IMR-90 (cell line): ENCODE measurements at regions not wholly inside any gene's neighbourhood (a gene's known extent, or its start where the extent isn't known, plus 50 kb on each side); places are given as distances from the start of the nearest gene placed in this dataset.

Source experiments
- ATAC-seq: fragments of 200-7000 bp; cut with Tn5 transposase; 2 replicates; pipeline ENCODE4 v1.9.1; 2020; ENCODE audit warnings: low read depth, mild to moderate bottlenecking, moderate library complexity
- BruUV-seq: library from RNA; stranded (reverse); fragments of 400-500 nt; replicated peaks from 2 replicates; lab custom pipeline; 2021; lab: Mats Ljungman, UMichigan
- CTCF ChIA-PET: fragments of 300-600 bp; formaldehyde crosslinking; extraction: SDS; loops from one replicate; lab custom pipeline; 2021; ENCODE audit warnings: antibody characterized with exemption; lab: Yijun Ruan, JAX
- POLR2A ChIA-PET: fragments of 300-600 bp; sonication (Branson Sonifier 250); formaldehyde crosslinking; loops from one replicate; lab custom pipeline; 2022; ENCODE audit warnings: antibody characterized with exemption; ENCODE audit not compliant: unreplicated experiment; lab: Charles Lee
- DNase-seq: peaks from one replicate; pipeline ENCODE4 v3.0.0; 2013
- H2AFZ ChIP-seq: replicated peaks from 2 replicates; pipeline ENCODE3; 2013; ENCODE audit warnings: low read length, mild to moderate bottlenecking; ENCODE audit not compliant: poor library complexity
- H2AK5ac ChIP-seq: 2 replicates; pipeline ENCODE4 v1.6.1; 2013; ENCODE audit warnings: low read depth, low read length, inconsistent platforms
- H2AK9ac ChIP-seq: replicated peaks from 2 replicates; pipeline ENCODE3; 2013; ENCODE audit warnings: mild to moderate bottlenecking, low read depth, low read length, moderate library complexity; ENCODE audit not compliant: poor library complexity
- H2BK120ac ChIP-seq: 2 replicates; pipeline ENCODE4 v1.6.1; 2013; ENCODE audit warnings: low read depth, low read length, inconsistent platforms
- H2BK15ac ChIP-seq: 3 replicates; pipeline ENCODE4 v1.6.1; 2013; ENCODE audit warnings: low read depth, low read length, inconsistent platforms
- H2BK20ac ChIP-seq: 2 replicates; pipeline ENCODE4 v1.6.1; 2013; ENCODE audit warnings: low read depth, mild to moderate bottlenecking, inconsistent platforms, low read length, moderate library complexity
- H2BK5ac ChIP-seq: 2 replicates; pipeline ENCODE4 v1.6.1; 2013; ENCODE audit warnings: mild to moderate bottlenecking, low read depth, low read length, inconsistent platforms; ENCODE audit not compliant: poor library complexity, severe bottlenecking
- H3K14ac ChIP-seq: replicated peaks from 2 replicates; pipeline ENCODE4 v1.6.1; 2013; ENCODE audit warnings: low read depth, low read length, inconsistent platforms
- H3K18ac ChIP-seq: 2 replicates; pipeline ENCODE4 v1.6.1; 2013; ENCODE audit warnings: low read depth, low read length, control low read depth
- H3K23ac ChIP-seq: 2 replicates; pipeline ENCODE4 v1.6.1; 2013; ENCODE audit warnings: low read depth, low read length, inconsistent platforms
- H3K27ac ChIP-seq: 2 replicates; pipeline ENCODE4 v1.5.1; 2013; ENCODE audit warnings: mild to moderate bottlenecking, control low read depth, low read length; ENCODE audit not compliant: insufficient read depth
- H3K27me3 ChIP-seq: 2 replicates; pipeline ENCODE4 v1.6.1; 2013; ENCODE audit warnings: low read length; ENCODE audit not compliant: control insufficient read depth, insufficient read depth
- H3K36me3 ChIP-seq: 2 replicates; pipeline ENCODE4 v1.6.1; 2013; ENCODE audit warnings: low read length, mixed read lengths; ENCODE audit not compliant: control insufficient read depth, insufficient read depth
- H3K4ac ChIP-seq: 2 replicates; pipeline ENCODE4 v1.6.1; 2013; ENCODE audit warnings: low read depth, low read length, inconsistent platforms
- H3K4me1 ChIP-seq: 2 replicates; pipeline ENCODE4 v1.6.1; 2013; ENCODE audit warnings: low read length, mixed read lengths; ENCODE audit not compliant: control insufficient read depth, insufficient read depth
- H3K4me2 ChIP-seq: 2 replicates; pipeline ENCODE4 v1.6.1; 2013; ENCODE audit warnings: low read depth, mild to moderate bottlenecking, control low read depth, low read length, moderate library complexity
- H3K4me3 ChIP-seq: 2 replicates; pipeline ENCODE4 v1.5.1; 2013; ENCODE audit warnings: low read depth, mild to moderate bottlenecking, control low read depth, low read length, moderate library complexity; ENCODE audit not compliant: insufficient read depth
- H3K56ac ChIP-seq: 2 replicates; pipeline ENCODE4 v1.6.1; 2013; ENCODE audit warnings: low read length, inconsistent platforms; ENCODE audit not compliant: insufficient read depth; ENCODE audit errors: extremely low read depth
- H3K79me1 ChIP-seq, 2 experiments: 2 replicates each; pipeline ENCODE4 v1.6.1; 2013; ENCODE audit warnings: low read length in 2 of 2, inconsistent platforms in 1 of 2, low read depth in 1 of 2
- H3K9ac ChIP-seq: 2 replicates; pipeline ENCODE4 v1.6.1; 2013; ENCODE audit warnings: low read depth, low read length, control low read depth
- H3K9me1 ChIP-seq: 2 replicates; pipeline ENCODE4 v1.6.1; 2013; ENCODE audit warnings: low read length, inconsistent platforms; ENCODE audit not compliant: insufficient read depth
- H3K9me3 ChIP-seq: 2 replicates; pipeline ENCODE4 v1.6.1; 2013; ENCODE audit warnings: low read length; ENCODE audit not compliant: control insufficient read depth, insufficient read depth
- H4K20me1 ChIP-seq: 2 replicates; pipeline ENCODE4 v1.6.1; 2013; ENCODE audit warnings: low read length, inconsistent platforms; ENCODE audit not compliant: insufficient read depth
- H4K5ac ChIP-seq: 2 replicates; pipeline ENCODE4 v1.6.1; 2013; ENCODE audit warnings: mild to moderate bottlenecking, low read depth, low read length, control low read depth
- H4K8ac ChIP-seq, 2 experiments: 2 replicates each; pipeline ENCODE4 v1.6.1; 2013; ENCODE audit warnings: low read depth in 2 of 2, low read length in 2 of 2, control low read depth in 1 of 2, inconsistent platforms in 1 of 2
- H4K91ac ChIP-seq: 2 replicates; pipeline ENCODE4 v1.6.1; 2013; ENCODE audit warnings: low read depth, low read length, inconsistent platforms; ENCODE audit not compliant: insufficient read depth
- CEBPB ChIP-seq: IDR thresholded peaks from 2 replicates; pipeline ENCODE4 v1.6.1; 2012; ENCODE audit warnings: low read depth, low read length, improper control_type of control experiment
- NFE2L2 ChIP-seq: fragments of 150-350 bp; IDR thresholded peaks from 2 replicates; pipeline ENCODE4 v1.6.1; 2016; ENCODE audit warnings: low read depth, mild to moderate bottlenecking, low read length
- RCOR1 ChIP-seq: IDR thresholded peaks from 2 replicates; pipeline ENCODE4 v1.6.1; 2012; ENCODE audit warnings: mild to moderate bottlenecking, low read length, improper control_type of control experiment; ENCODE audit not compliant: insufficient replicate concordance
- WGBS, 2 experiments: methylation state at CpG; one replicate each; pipeline versions ENCODE4 v1.1.5 to v1.1.7; 2013; ENCODE audit warnings: missing lambda C conversion rate in 2 of 2; ENCODE audit not compliant: insufficient read length in 1 of 2; ENCODE audit errors: extremely low coverage in 2 of 2; 5-methylcytosine and 5-hydroxymethylcytosine counted together
- dilution Hi-C: fragments of 300-500 bp; cut with HindIII; formaldehyde crosslinking; loops from one replicate; pipeline ENCODE4 v1.14.3; 2018; ENCODE audit warnings: low sequenced_read_pairs; ENCODE audit not compliant: unreplicated experiment
- in situ Hi-C: fragments of 300-500 bp; cut with MboI; formaldehyde crosslinking; loops from 3 replicates; pipeline ENCODE4 v1.14.3; 2019; ENCODE audit warnings: low sequenced_read_pairs, inconsistent platforms, mixed read lengths
- intact Hi-C: fragments of 100-400 bp; cut with micrococcal nuclease; formaldehyde crosslinking; loops from 2 replicates; pipeline ENCODE4 v1.10.0; 2022
- TF ChIP-seq, protein P1 (sequence below): fragments of 150-350 bp; IDR thresholded peaks from 2 replicates; pipeline ENCODE4 v1.6.1; 2017; ENCODE audit warnings: mild to moderate bottlenecking, antibody characterized with exemption, low read length, low read depth

DNA sequence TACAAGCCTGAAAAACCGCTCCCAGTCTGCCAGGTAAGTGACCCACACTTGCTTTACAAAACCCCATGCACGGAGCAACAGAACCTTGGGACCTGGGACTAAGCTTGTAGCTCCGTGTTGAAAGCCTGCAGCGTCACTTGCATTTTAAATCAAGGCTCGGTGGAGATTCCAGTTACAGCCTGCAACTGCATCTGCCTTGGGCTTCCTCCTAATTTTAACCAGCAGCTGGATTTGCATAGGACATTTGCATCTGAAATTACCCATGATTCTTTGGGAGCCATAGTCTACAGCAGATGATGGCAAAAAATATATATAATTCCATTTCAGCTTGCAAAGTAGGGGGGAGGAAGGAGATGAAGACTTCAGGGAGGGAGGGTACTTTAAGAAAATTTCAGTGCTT lies 62.4 kb upstream of the IGSF21 start:
- Histone ChIP-seq H2AK9ac (no peak overlapping the region), H2BK15ac (no peak overlapping the region), H3K4ac (no peak overlapping the region), H3K9me3 (peaks cover 4% of the 10 kb centered on the region), H2AFZ (no peak overlapping the region), H2AK5ac (no peak overlapping the region), H4K8ac (no peak overlapping the region), H4K5ac (no peak overlapping the region), H4K91ac (no peak overlapping the region), H3K4me2 (no peak overlapping the region), H2BK120ac (no peak overlapping the region), H3K27ac (no peak overlapping the region), H3K27me3 (no peaks in the 10 kb centered on the region), H3K4me1 (no peaks in the 10 kb centered on the region), H3K14ac (no peak overlapping the region), H2BK20ac (no peak overlapping the region), H2BK5ac (no peak overlapping the region), H3K23ac (no peak overlapping the region), H3K9ac (no peak overlapping the region), H4K20me1 (no peaks in the 10 kb centered on the region), H3K9me1 (no peaks in the 10 kb centered on the region), H3K4me3 (no peak overlapping the region), H3K79me1 (no peaks in the 10 kb centered on the region), H3K18ac (no peak overlapping the region), H3K56ac (no peak overlapping the region), H3K36me3 (no peaks in the 10 kb centered on the region)
- ATAC-seq (no peak), DNase-seq (no peak)
- no TSS peak for BruUV-seq
- dilution Hi-C loops (no loop called here), in situ Hi-C loops (no loop called here), intact Hi-C loops (no loop called here)
- POLR2A ChIA-PET: no interaction called here
- TF ChIP-seq, protein P1, sequence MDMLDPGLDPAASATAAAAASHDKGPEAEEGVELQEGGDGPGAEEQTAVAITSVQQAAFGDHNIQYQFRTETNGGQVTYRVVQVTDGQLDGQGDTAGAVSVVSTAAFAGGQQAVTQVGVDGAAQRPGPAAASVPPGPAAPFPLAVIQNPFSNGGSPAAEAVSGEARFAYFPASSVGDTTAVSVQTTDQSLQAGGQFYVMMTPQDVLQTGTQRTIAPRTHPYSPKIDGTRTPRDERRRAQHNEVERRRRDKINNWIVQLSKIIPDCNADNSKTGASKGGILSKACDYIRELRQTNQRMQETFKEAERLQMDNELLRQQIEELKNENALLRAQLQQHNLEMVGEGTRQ: no peak
- no peak for TF ChIP-seq NFE2L2
- no peak for TF ChIP-seq CEBPB
- TF ChIP-seq RCOR1: no peak
- CTCF ChIA-PET: no interaction called here
- WGBS, 2 experiments: 20% methylated on average over 3 of the region's 5 CpGs; no CpG with 5 or more reads in 1 of the 2 experiments
